Central memory CD4-positive, alpha-beta T cell (primary cell): ENCODE measurements at regions not wholly inside any gene's neighbourhood (a gene's known extent, or its start where the extent isn't known, plus 50 kb on each side); places are given as distances from the start of the nearest gene placed in this dataset.

Experiments used
- DNase-seq: peaks from one replicate; pipeline ENCODE4 v3.0.0; 2022

DNA sequence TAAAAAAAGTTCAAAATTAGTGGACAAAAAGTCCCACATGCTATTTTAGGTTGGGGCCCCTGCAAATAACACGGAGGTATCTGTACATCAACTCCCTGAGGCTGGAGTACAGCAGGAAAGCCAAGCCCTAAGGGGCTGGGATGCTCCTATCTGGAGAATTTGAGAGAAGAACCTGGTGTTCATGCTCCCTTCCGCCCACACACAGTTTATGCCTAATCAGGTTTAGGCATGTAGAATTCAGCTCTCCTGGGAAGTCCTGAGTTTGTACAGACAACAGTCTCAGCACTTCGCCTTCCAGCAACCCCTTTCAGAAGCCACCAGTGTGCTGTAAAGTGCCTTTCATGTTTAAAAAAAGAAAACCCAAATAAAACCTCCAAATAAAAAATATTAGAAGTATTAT, 237.3 kb upstream of the GRIP1 start:
- DNase-seq = no peak

- DNase-seq = no peak
Measured at GRCh38 chr12:66919466-66919865, 240.6 kb upstream of the GRIP1 start.

- DNase-seq = no peak
Measured at GRCh38 chr12:66920205-66920604, 241.3 kb upstream of the GRIP1 start.

DNA sequence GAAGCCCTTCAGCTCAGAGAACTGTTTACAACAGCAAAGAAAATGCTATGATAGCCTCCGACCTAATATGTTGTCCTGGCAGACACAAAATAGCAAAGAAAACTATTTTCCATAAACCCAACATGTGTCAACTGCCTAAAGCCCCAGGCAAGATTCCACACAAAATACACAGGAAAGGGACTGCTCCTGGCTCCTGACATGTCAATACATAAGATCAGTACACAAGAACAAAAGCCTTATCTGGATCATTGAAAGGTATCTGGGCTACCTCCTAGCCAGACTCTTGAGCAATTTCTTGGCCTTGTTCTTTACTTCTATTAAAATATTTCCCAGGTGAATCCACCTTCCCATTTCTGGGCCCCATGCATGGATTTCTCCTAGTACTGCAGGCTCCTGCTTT, 242.3 kb upstream of the GRIP1 start:
- DNase-seq = no peak

DNA sequence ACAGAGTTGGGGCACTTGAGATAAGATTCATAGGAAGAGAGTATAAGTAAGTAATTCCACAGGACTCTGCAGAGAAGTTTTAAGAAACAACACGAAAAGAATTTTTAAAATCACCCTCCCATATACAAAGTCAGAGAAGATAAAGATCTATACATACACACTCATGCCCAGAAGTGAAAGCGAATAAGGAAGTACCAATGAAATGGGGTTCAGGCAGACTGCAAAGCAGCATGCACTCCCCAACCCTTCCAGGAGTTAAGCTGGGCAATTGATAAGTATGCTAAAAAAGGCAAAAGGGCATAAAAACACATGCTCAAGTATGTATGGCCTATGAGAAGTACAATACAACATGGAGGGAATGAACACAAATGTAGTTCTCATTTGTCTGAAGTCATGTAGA, 246.2 kb upstream of the GRIP1 start:
- DNase-seq = no peak

DNA sequence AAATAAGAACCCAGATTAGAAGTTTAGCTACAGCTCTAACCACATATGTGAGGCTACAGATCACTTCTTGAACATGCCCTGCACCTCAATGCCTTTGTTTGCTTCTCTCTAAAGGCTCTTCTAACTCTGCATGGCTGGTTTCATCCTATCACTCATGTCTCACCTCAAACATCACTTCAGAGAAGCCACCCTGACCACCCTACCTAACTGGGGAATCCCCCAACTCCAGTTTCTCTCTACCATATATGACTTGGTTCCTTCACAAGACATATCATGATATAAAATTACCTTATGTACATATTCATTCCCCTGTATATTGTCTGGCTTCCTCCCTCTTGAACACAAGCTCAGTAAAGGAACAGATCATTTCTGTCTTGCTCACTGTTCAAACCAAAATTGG, 250.2 kb upstream of the GRIP1 start:
- DNase-seq = no peak

- no peak for DNase-seq
Measured at GRCh38 chr12:66931091-66931490, 252.2 kb upstream of the GRIP1 start.

GRCh38 chr12:66932126-66932525, 253.2 kb upstream of the GRIP1 start:
- DNase-seq = no peak

DNA sequence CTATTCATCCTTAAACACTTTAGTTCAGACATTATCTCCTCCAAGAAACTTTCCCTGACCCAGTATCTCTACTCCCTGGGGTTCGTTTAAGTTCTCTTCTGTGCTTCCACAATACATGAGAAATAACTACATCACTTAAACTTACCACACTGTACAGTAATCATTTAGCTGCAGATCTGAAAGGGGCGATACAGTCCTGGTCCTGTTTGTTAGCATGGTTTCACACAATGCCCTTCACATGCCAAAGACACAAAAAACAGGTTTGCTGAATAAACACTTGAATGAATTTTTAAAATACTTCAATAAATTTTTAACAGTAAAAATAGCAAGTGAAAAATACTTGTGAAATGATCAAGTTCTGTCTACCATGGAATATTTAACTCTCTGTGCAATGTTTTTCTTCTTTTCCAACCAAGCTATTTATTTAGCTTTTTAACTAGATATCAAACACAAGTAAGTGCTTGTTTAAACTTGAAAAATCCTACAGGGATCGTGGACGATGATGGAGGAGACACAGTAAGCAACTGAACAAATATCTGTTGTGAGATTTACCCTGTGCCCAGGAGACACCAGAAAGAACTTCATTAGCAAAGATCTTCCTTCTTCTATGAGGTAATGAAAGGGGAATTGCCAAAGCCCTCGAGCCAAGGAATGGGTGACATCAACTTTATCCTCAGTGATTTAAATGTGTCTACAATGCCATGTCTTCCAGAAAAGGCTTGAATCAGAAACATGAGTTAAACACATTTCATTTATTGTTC, 255.6 kb upstream of the GRIP1 start:
- DNase-seq = no peak

- DNase-seq = no peak
Measured at GRCh38 chr12:66941150-66941549, 262.3 kb upstream of the GRIP1 start.

GRCh38 chr12:66942741-66943465, 264.0 kb upstream of the GRIP1 start:
- DNase-seq = no peak

DNA sequence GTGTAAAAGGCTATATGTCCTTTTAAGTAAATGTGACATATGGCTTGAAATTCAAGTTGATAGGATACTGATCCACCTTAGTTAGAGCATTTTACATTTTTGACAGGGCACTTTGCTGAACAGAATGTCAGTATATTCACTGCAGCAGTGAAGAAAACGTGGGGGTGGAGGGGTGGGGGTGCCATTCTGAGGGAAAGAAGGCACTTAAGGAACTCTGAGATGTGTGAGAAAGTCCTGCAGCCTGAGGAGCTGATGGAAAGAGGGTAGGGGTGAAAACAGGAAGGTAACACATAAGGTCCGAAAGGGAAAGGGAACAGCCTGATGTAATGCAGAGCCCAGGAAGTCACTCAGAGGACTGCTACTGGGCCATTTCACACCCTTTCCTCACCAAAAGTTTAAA, 265.5 kb upstream of the GRIP1 start:
- no peak for DNase-seq

DNA sequence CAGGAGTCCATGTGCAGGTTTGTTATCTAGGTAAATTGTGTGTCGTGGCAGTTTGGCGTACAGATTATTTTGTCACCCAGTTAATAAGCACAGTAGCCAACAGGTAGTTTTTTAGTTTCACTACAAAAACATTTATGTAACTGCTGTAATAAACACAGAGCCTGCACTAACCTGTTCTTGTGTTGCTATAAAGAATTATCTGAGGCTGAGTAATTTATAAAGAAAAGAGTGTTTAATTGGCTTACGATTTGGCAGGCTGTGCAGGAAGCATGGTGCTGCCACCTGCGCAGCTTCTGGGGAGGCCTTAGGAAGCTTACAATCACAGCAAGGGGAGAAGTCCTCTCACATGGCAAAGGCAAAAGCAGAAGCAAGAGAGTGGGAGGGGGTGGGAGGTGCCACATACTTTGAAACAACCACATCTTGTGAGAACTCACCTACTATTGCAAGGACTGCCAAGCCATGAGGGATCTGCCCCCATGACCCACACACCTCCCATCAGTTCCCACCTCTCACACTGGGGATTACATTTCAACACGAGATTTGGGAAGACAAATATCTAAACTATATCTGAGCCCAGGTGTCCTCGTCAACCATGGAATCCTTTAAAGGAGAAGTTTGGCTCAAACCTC, 266.4 kb upstream of the GRIP1 start:
- no peak for DNase-seq

GRCh38 chr12:66947119-66947518, 268.2 kb upstream of the GRIP1 start:
- no peak for DNase-seq

GRCh38 chr12:66952668-66953067, 273.8 kb upstream of the GRIP1 start:
- DNase-seq = no peak

- no peak for DNase-seq
Measured at GRCh38 chr12:66956300-66956699, 277.4 kb upstream of the GRIP1 start.

GRCh38 chr12:66959276-66959675, 280.4 kb upstream of the GRIP1 start:
- DNase-seq = no peak

DNA sequence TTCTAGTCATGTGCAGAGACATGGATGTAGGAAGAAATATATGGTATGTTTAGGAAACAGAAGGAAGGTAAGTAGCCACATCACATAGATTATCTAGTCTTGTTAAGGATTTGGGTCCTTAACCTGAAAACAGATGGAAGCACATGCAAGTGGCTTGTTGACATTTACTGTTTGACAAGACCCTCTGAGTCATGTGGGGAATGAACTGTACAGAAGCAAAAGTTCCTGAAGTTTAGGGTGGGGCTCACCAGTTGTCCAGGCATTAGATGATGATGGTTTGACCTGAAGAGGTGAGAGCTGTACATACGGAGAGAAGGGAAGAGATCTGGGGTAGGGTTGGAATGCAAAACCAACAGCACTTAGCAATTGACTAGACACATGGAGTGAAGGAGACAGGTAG, 281.1 kb upstream of the GRIP1 start:
- DNase-seq = no peak

DNA sequence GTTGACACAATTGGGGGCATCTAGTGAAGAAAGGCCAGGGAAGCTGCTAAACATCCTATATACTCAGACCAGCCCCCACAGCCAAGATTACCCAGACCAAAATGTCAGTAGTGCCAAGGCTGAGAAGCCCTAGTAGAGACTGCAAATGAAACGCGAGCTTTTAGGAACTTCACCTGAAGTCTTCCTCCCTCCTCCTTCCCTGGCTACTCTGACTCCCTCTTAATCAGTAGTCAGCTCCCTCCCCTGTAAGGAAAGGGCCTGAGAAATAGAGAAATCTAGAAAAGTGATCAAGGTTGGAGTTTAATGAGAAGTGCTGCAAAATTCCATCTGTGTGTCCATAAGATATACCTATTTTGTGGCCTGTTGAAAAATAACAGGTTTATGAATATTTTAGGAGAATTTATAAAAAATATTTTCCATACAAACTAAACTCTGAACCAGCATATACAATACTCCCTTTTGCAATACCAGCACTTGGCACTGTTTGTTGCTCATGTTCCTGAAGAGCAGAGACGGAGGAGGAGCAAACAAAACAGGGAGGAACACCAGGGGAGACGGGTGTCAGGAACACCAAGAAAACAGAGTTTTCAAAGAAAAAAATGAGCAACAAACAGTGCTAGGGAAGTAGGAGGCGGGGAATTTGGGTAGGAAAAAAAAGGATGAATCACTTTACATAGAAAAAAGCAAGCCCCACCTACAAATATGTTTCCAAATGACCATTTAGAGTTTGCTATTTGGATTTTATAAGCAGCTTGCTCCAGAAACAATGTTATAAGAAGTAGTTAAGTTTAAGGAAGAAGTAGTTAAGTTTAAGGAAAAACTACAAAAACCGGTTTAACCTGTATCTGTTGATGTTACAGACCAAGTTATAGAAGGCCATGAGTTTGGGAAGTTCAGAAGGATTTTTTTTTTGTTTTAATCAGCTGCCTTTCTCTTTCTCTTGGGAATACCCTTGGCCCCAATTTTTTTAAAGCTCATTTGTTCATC, 282.1 kb upstream of the GRIP1 start:
- DNase-seq = no peak

DNA sequence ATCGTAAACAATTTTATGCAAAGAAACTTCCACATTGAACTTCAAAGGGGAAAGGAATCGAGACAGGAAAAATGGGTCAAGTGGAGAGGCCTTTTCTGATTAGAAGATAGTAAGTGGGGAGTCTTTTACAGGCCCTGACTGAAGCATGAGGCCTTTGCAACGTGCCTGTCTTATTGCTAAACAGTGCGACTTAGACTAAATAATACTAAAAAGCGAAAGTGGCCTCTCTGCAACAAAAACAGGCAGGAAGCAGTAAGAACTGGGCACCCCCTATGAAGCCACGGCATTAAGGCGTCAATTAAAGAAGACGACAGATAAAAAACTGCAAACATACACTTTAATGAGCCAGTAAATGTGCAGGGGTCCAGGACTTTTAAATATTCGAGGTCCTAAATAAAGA, 283.4 kb upstream of the GRIP1 start:
- no peak for DNase-seq

- DNase-seq = no peak
Measured at GRCh38 chr12:66963901-66964300, 285.0 kb upstream of the GRIP1 start.

GRCh38 chr12:66964629-66965028, 285.8 kb upstream of the GRIP1 start:
- DNase-seq = peak; percentile 78

DNA sequence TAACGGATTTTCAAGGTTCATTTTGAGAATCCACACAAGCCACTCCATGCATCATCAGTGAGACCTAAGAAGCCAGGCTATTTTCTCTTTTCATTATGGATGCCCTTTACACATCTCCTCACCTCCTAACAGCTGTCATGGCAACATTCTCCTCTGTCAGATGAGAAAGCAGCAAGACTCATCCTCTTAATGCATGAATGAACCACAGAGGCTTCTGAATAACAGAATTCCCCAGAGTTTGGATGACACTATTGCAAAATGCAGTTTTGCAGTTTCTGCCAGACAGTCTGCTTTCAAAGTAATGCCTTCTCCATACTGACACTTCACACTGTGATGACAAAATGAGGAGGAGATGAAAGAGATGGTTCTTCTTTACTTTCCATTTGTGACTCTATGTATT, 286.7 kb upstream of the GRIP1 start:
- DNase-seq = no peak
